ENCODE measurements at regions not wholly inside any gene's neighbourhood (a gene's known extent, or its start where the extent isn't known, plus 50 kb on each side); places are given as distances from the start of the nearest gene placed in this dataset.

GRCh38 chr13:80962855-80963254 is 621.9 kb upstream of the SPRY2 start:
- Histone ChIP-seq H3K9me1 (replicated peaks; ENCODE audit: control insufficient read depth, extremely low read depth, insufficient read depth, low read length) (no peaks in the 10 kb centered on the region), H3K4me2 (ENCODE audit: insufficient read depth, low read length) (peak overlapping the region; percentile 48), H3K9me3 (replicated peaks; ENCODE audit: control insufficient read depth, insufficient read depth, low read length) (no peaks in the 10 kb centered on the region), H3K27me3 (ENCODE audit: control insufficient read depth in 2 of 2, insufficient read depth in 2 of 2, low read length in 2 of 2) (no peaks in the 10 kb centered on the region), H3K36me3 (ENCODE audit: control insufficient read depth in 2 of 2, extremely low read depth in 1 of 2, insufficient read depth in 2 of 2, low read length in 2 of 2) (no peaks in the 10 kb centered on the region), H3K4me1 (ENCODE audit: control insufficient read depth, extremely low read depth, insufficient read depth, low read length) (peaks cover 15% of the 10 kb centered on the region), H2AFZ (ENCODE audit: low read depth, low read length) (no peak overlapping the region), H3K27ac (ENCODE audit: insufficient read depth, low read depth, low read length) (peak overlapping the region; percentile 70), H3K4me3 (replicated peaks in 1 of 3; ENCODE audit: insufficient read depth in 1 of 3, low read depth in 1 of 3, low read length in 3 of 3) (no peak overlapping the region), H4K20me1 (replicated peaks; ENCODE audit: control insufficient read depth, extremely low read depth, insufficient read depth, low read length) (no peaks in the 10 kb centered on the region), H3K9ac (replicated peaks; ENCODE audit: extremely low read depth, insufficient read depth, low read length) (peak overlapping the region; percentile 37), H3K79me2 (ENCODE audit: control insufficient read depth, insufficient read depth, low read length) (no peaks in the 10 kb centered on the region)
- DNase-seq (ENCODE audit: low read depth, low spot score) = peak; percentile 32
- TF ChIP-seq EZH2 (IDR thresholded peaks at IDR 0.05; ENCODE audit: borderline replicate concordance, low read depth, low read length, severe bottlenecking) = no peak
- TF ChIP-seq GATA2 (IDR thresholded peaks at IDR 0.05; ENCODE audit: insufficient read depth, insufficient read length, low read depth, low read length) = no peak
- no peak for TF ChIP-seq FOS (IDR thresholded peaks at IDR 0.05; ENCODE audit: borderline replicate concordance, insufficient read depth, low read length)
- TF ChIP-seq POLR2AphosphoS5 (IDR thresholded peaks at IDR 0.05; ENCODE audit: insufficient read depth, low read depth, low read length) = no peak
- intact Hi-C loops (cut with micrococcal nuclease) = loop anchor here (1.0 to 5.0 kb wide), 10 partner anchors 10 to 1286 kb away; partner anchors contain the start of gene SPRY2
- TSS peak; percentile 74 for BruUV-seq (replicated peaks)
- POLR2A ChIA-PET = no interaction called here
- no peak for FAIRE-seq
- CTCF ChIA-PET = interaction anchor here (0.8 to 2.1 kb wide), 4 partner anchors 16 to 332 kb away, joined by 3 to 15 read pairs (median 4); no protein-coding TSS in a partner anchor
- dilution Hi-C loops (cut with MboI; ENCODE audit: extremely low pct_ligation_motif_present, low sequenced_read_pairs) = no loop called here

- Histone ChIP-seq H3K27ac (ENCODE audit: insufficient read depth, low read depth, low read length) (peak overlapping the region; percentile 70), H3K4me2 (ENCODE audit: insufficient read depth, low read length) (no peak overlapping the region), H3K4me1 (ENCODE audit: control insufficient read depth, extremely low read depth, insufficient read depth, low read length) (peaks cover 22% of the 10 kb centered on the region), H3K9ac (replicated peaks; ENCODE audit: extremely low read depth, insufficient read depth, low read length) (no peak overlapping the region), H3K79me2 (ENCODE audit: control insufficient read depth, insufficient read depth, low read length) (no peaks in the 10 kb centered on the region), H2AFZ (ENCODE audit: low read depth, low read length) (no peak overlapping the region), H3K4me3 (replicated peaks in 1 of 3; ENCODE audit: insufficient read depth in 1 of 3, low read depth in 1 of 3, low read length in 3 of 3) (no peak overlapping the region), H4K20me1 (replicated peaks; ENCODE audit: control insufficient read depth, extremely low read depth, insufficient read depth, low read length) (no peaks in the 10 kb centered on the region), H3K9me3 (replicated peaks; ENCODE audit: control insufficient read depth, insufficient read depth, low read length) (no peaks in the 10 kb centered on the region), H3K27me3 (ENCODE audit: control insufficient read depth in 2 of 2, insufficient read depth in 2 of 2, low read length in 2 of 2) (no peaks in the 10 kb centered on the region), H3K36me3 (ENCODE audit: control insufficient read depth in 2 of 2, extremely low read depth in 1 of 2, insufficient read depth in 2 of 2, low read length in 2 of 2) (no peaks in the 10 kb centered on the region), H3K9me1 (replicated peaks; ENCODE audit: control insufficient read depth, extremely low read depth, insufficient read depth, low read length) (no peaks in the 10 kb centered on the region)
- ChIA-PET POLR2A (no interaction called here), CTCF (interaction anchor here (1.1 kb wide), 1 partner anchor 331 kb away, joined by 3 read pairs; no protein-coding TSS in a partner anchor)
- peak; percentile 77 for DNase-seq (ENCODE audit: low read depth, low spot score)
- BruUV-seq (replicated peaks) = no TSS peak
- intact Hi-C loops (cut with micrococcal nuclease) = loop anchor here (1.0 to 5.0 kb wide), 10 partner anchors 11 to 1285 kb away; partner anchors contain the start of gene SPRY2
- peak; percentile 67 for FAIRE-seq
- dilution Hi-C loops (cut with MboI; ENCODE audit: extremely low pct_ligation_motif_present, low sequenced_read_pairs) = no loop called here
- peak; percentile 45 for TF ChIP-seq FOS (IDR thresholded peaks at IDR 0.05; ENCODE audit: borderline replicate concordance, insufficient read depth, low read length)
- TF ChIP-seq MAX (IDR thresholded peaks at IDR 0.05; ENCODE audit: insufficient read depth, insufficient read length) = no peak
- no peak for TF ChIP-seq POLR2A (IDR thresholded peaks at IDR 0.05; ENCODE audit: low read depth, low read length)
- peak; percentile 88 for TF ChIP-seq JUN (IDR thresholded peaks at IDR 0.05; ENCODE audit: borderline replicate concordance, insufficient read depth, insufficient read length, low read depth)
- TF ChIP-seq GATA2 (IDR thresholded peaks at IDR 0.05; ENCODE audit: insufficient read depth, insufficient read length, low read depth, low read length) = peak; percentile 78
Measured at GRCh38 chr13:80962173-80962572, 621.2 kb upstream of the SPRY2 start.

All from endothelial cell of umbilical vein (primary cell).